Activated CD4-positive, alpha-beta memory T cell treated with anti-CD3 and anti-CD28 coated beads, Interleukin-2, amount 10 ng/mL, durations not matched to agents 7 days and 5 days (primary cell): ENCODE measurements at regions not wholly inside any gene's neighbourhood (a gene's known extent, or its start where the extent isn't known, plus 50 kb on each side); places are given as distances from the start of the nearest gene placed in this dataset.

ENCODE experiments used
- CTCF ChIA-PET: fragments of 350-600 bp; sonication (Branson Sonifier 250); formaldehyde crosslinking; loops from one replicate; lab custom pipeline; 2021; ENCODE audit warnings: antibody characterized with exemption, inconsistent platforms; lab: Charles Lee
- POLR2A ChIA-PET: fragments of 350-600 bp; sonication (Branson Sonifier 250); formaldehyde crosslinking; loops from one replicate; lab custom pipeline; 2021; ENCODE audit warnings: antibody characterized with exemption; lab: Charles Lee
- DNase-seq: peaks from one replicate; pipeline ENCODE4 v3.0.0-alpha.2; 2020
- H3K27ac Mint-ChIP-seq: one replicate; pipeline ENCODE4 v1.8.0; 2021; ENCODE audit warnings: mild to moderate bottlenecking, mixed read lengths
- H3K27me3 Mint-ChIP-seq: one replicate; pipeline ENCODE4 v1.8.0; 2021; ENCODE audit warnings: mixed read lengths
- H3K36me3 Mint-ChIP-seq: one replicate; pipeline ENCODE4 v1.8.0; 2021; ENCODE audit warnings: low read depth, mixed read lengths
- H3K4me1 Mint-ChIP-seq: one replicate; pipeline ENCODE4 v1.8.0; 2021; ENCODE audit warnings: mixed read lengths
- H3K4me3 Mint-ChIP-seq: one replicate; pipeline ENCODE4 v1.8.0; 2021; ENCODE audit warnings: mild to moderate bottlenecking, mixed read lengths
- H3K9me3 Mint-ChIP-seq: one replicate; pipeline ENCODE4 v1.8.0; 2021; ENCODE audit warnings: mixed read lengths

DNA sequence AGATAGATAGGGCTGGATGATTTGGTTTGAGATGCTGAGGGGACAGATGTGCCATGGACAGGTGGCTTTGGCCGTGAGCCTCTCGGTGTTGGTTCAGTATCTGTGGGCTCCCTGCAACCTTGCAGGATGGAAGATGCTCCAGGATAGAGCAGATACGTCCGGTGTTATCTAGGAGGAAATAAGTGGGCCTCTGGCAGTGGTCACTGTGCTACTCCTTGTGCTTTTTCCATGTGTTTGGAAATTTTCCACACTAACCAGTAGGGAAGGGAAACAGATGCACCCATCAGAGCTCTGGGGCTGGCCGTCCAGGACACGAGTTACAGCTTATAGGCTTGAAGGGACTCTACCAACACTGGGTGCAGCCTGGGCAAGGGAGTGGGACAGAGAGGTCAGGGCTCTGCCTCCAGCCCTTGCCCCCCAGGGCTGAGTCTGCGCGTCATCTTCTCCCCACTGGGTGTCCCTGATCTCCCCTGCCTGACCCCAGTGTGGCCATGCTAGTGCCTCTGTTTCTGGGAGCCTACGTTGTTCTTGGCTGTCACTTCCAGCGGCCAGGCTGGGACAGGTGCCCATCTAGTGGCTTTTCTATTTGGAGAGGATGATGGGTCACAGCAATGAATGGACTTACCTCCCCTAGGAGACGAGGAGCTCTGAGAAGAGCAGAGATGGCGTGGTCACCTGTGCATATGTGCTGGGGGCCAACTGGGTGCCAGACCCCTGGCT lies 166.9 kb downstream of the SEC14L1 start:
- POLR2A ChIA-PET = interaction anchor here (1.0 kb wide), 1 partner anchor 10 kb away, joined by 3 read pairs; no protein-coding TSS in a partner anchor
- no peak overlapping the region for H3K27ac Mint-ChIP-seq
- CTCF ChIA-PET = no interaction called here

GRCh38 chr17:77308861-77309726 lies 168.3 kb downstream of the SEC14L1 start:
- Mint-ChIP-seq H3K4me3 (no peak overlapping the region), H3K36me3 (no peaks in the 10 kb centered on the region), H3K27me3 (no peaks in the 10 kb centered on the region), H3K4me1 (no peaks in the 10 kb centered on the region), H3K27ac (no peak overlapping the region), H3K9me3 (no peaks in the 10 kb centered on the region)
- CTCF ChIA-PET = interaction anchor here (1.3 kb wide), 1 partner anchor 222 kb away, joined by 3 read pairs; no protein-coding TSS in a partner anchor
- POLR2A ChIA-PET = interaction anchor here (1.0 kb wide), 1 partner anchor 11 kb away, joined by 3 read pairs; no protein-coding TSS in a partner anchor
- no peak for DNase-seq

More for the DNA sequence above, 166.9 kb downstream of the SEC14L1 start:
- no peak for DNase-seq
- Mint-ChIP-seq H3K4me1 (no peaks in the 10 kb centered on the region), H3K9me3 (no peaks in the 10 kb centered on the region), H3K36me3 (no peaks in the 10 kb centered on the region), H3K4me3 (no peak overlapping the region), H3K27me3 (no peaks in the 10 kb centered on the region)

- Mint-ChIP-seq H3K4me1 (no peaks in the 10 kb centered on the region), H3K27ac (no peak overlapping the region), H3K4me3 (no peak overlapping the region), H3K27me3 (no peaks in the 10 kb centered on the region), H3K9me3 (no peaks in the 10 kb centered on the region), H3K36me3 (no peaks in the 10 kb centered on the region)
- DNase-seq = no peak
- ChIA-PET POLR2A (no interaction called here), CTCF (no interaction called here)
Observed at GRCh38 chr17:77310336-77310735, 169.6 kb downstream of the SEC14L1 start.

GRCh38 chr17:77311371-77311981 lies 170.7 kb downstream of the SEC14L1 start:
- Mint-ChIP-seq H3K27ac (no peak overlapping the region), H3K4me3 (no peak overlapping the region), H3K9me3 (no peaks in the 10 kb centered on the region), H3K36me3 (no peaks in the 10 kb centered on the region), H3K4me1 (peaks cover 2% of the 10 kb centered on the region), H3K27me3 (no peaks in the 10 kb centered on the region)
- no peak for DNase-seq
- ChIA-PET POLR2A (no interaction called here), CTCF (no interaction called here)

DNA sequence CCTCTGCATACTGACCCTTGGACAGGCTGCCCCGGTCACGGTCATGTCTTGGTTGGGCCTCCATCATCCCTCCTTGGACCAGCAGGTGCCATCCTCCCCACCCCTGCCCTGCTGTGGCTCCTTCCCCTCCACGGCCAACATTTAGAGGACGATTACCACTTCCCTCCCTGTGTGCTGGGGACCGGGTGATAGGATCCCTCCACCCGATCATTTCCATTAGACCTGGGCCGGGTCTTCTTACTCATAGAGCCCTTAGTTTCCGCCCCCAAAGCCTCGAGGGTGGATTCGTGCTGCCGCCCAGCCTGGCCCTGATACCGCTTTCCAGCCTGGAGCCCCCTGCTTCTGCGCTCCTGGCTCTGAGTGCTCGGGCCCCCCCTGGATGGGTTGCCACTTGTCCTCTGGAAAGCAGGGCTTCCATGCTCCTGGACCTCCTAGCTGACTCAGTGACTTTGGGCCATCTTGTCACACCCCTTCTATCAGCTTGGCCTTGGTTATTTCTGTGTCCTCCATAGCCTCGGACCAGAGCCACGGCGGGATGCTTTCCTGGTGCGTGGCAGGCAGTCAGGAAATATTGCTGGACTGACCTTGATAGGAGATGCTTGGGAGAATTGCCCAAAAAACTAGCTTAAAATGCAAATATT lies 171.4 kb downstream of the SEC14L1 start:
- no peak for DNase-seq
- no peak overlapping the region for H3K4me3 Mint-ChIP-seq
- H3K9me3 Mint-ChIP-seq = no peaks in the 10 kb centered on the region
- ChIA-PET CTCF (no interaction called here), POLR2A (no interaction called here)
- H3K27ac Mint-ChIP-seq = no peak overlapping the region
- no peaks in the 10 kb centered on the region for H3K36me3 Mint-ChIP-seq
- H3K4me1 Mint-ChIP-seq = peaks cover 2% of the 10 kb centered on the region
- no peaks in the 10 kb centered on the region for H3K27me3 Mint-ChIP-seq

DNA sequence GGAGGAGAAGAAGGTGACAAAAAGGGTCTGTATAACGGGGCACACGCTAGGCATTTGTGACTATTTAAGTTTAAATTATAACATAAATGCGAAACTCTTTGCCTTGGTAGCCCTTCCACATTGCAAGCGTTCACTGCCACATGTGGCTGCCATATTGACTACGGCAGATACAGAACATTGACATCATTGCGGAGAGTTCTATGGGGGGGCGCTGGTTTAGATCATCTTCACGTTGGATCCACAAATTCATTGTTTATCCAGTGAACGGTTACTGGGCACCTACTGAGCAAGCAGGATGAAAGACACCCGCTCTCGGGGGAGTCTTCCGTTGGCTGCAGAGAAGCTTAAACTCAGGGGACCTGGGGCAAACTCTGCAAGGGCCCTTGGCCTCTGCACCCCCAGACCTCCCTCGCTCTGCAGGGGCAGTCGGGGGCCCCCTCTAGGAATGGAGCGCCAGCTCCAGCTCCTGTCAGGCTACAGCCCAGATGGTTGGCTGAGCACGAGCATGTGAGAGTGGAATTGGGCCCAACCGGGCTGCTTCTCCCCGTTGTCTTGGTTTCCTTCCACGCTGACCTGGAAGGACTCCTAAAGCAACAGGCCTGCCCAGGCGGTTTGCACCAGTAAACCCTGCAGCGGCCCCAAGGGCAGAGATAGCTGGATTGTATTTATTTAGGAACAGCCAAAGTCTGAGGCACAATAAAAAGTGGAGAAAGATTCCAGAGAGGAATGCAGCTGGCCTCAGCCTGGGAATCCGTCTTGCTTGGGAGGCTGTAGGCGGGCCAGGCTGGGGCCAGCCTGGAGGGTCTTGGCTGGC lies 172.2 kb downstream of the SEC14L1 start:
- ChIA-PET CTCF (interaction anchor here (0.6 to 0.7 kb wide), 2 partner anchors 13 to 76 kb away, joined by 3 read pairs; no protein-coding TSS in a partner anchor), POLR2A (no interaction called here)
- no peak for DNase-seq
- H3K4me1 Mint-ChIP-seq = peaks cover 2% of the 10 kb centered on the region
- no peaks in the 10 kb centered on the region for H3K9me3 Mint-ChIP-seq
- H3K36me3 Mint-ChIP-seq = no peaks in the 10 kb centered on the region
- no peak overlapping the region for H3K4me3 Mint-ChIP-seq
- H3K27ac Mint-ChIP-seq = no peak overlapping the region
- H3K27me3 Mint-ChIP-seq = no peaks in the 10 kb centered on the region

- H3K27ac Mint-ChIP-seq = no peak overlapping the region
- ChIA-PET POLR2A (no interaction called here), CTCF (interaction anchor here (0.7 kb wide), 1 partner anchor 14 kb away, joined by 3 read pairs; no protein-coding TSS in a partner anchor)
Observed at GRCh38 chr17:77313831-77314230, 173.1 kb downstream of the SEC14L1 start.

DNA sequence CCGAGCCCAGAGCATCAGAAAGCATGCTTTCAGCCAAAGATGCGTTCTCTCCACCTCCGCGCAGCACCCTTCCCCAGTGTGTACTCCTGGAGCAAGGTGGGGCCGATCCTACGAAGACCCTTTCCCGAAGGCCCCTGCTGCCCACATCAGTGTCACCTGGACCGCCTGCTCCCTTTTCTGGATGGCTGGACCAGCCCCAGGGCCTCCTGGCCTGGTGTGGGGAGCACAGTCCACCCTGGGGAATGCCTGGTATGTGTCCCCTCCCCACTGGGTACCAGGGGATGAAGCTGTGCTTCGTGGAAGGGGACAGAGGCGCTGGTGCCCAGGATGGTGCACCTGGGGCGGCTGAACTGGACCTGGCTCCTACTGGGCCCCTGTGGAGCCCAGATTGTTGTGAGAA lies 173.8 kb downstream of the SEC14L1 start:
- H3K27me3 Mint-ChIP-seq = no peaks in the 10 kb centered on the region
- H3K36me3 Mint-ChIP-seq = no peaks in the 10 kb centered on the region
- no peak overlapping the region for H3K4me3 Mint-ChIP-seq
- H3K4me1 Mint-ChIP-seq = peaks cover 11% of the 10 kb centered on the region
- POLR2A ChIA-PET = no interaction called here
- H3K27ac Mint-ChIP-seq = no peak overlapping the region
- CTCF ChIA-PET = no interaction called here
- DNase-seq = no peak
- H3K9me3 Mint-ChIP-seq = no peaks in the 10 kb centered on the region

More at GRCh38 chr17:77313831-77314230, 173.1 kb downstream of the SEC14L1 start:
- Mint-ChIP-seq H3K4me3 (no peak overlapping the region), H3K9me3 (no peaks in the 10 kb centered on the region), H3K36me3 (no peaks in the 10 kb centered on the region), H3K4me1 (peaks cover 3% of the 10 kb centered on the region), H3K27me3 (no peaks in the 10 kb centered on the region)
- no peak for DNase-seq

DNA sequence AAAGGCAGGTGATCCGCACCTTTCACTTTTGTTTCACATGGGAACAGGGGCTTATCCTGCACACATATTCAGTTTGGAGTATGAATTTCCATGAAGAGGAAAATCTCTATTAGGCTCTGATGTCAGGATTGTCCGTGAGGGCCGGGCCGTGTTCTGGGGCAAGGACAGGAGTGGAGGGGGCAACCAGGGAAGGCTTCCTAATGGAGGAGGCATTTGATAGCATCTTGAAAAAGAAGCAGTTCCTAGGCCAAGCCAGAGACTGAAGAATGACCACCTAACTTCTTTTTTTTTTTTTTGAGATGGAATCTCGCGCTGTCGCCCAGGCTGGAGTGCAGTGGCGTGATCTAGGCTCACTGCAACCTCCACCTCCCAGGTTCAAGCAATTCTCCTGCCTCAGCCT lies 174.2 kb downstream of the SEC14L1 start:
- Mint-ChIP-seq H3K36me3 (no peaks in the 10 kb centered on the region), H3K4me1 (peaks cover 14% of the 10 kb centered on the region), H3K27ac (no peak overlapping the region), H3K27me3 (no peaks in the 10 kb centered on the region), H3K9me3 (no peaks in the 10 kb centered on the region), H3K4me3 (no peak overlapping the region)
- no peak for DNase-seq
- POLR2A ChIA-PET = no interaction called here
- CTCF ChIA-PET = no interaction called here

GRCh38 chr17:77315551-77316190 lies 174.9 kb downstream of the SEC14L1 start:
- Mint-ChIP-seq H3K4me1 (peaks cover 20% of the 10 kb centered on the region), H3K27me3 (no peaks in the 10 kb centered on the region), H3K9me3 (no peaks in the 10 kb centered on the region), H3K27ac (no peak overlapping the region), H3K36me3 (no peaks in the 10 kb centered on the region), H3K4me3 (no peak overlapping the region)
- ChIA-PET CTCF (no interaction called here), POLR2A (no interaction called here)
- no peak for DNase-seq

DNA sequence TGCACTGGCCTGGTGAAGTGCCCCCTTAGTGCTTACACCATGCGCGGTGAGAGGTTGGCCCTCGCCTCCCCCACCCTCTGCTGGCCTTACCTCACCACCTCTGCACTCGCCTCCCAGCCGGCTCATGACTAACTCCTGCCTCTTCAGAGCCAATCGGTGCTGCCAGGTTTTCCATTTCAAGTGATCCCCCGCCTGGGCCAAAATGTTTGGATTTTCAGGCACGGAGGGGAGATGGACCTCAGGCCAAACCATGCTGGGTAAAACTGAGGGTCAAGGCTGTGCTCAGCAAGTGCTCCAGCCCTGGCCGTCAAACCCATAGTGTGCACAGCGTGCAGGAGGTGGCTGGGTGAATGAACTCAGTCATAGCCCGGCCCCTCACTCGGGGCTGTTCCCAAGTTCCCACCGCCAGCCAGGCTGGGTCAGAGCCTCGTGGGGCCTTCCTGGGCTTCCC lies 175.4 kb downstream of the SEC14L1 start:
- no peak for DNase-seq
- Mint-ChIP-seq H3K9me3 (no peaks in the 10 kb centered on the region), H3K36me3 (no peaks in the 10 kb centered on the region), H3K4me3 (no peak overlapping the region), H3K27ac (no peak overlapping the region), H3K27me3 (no peaks in the 10 kb centered on the region), H3K4me1 (peaks cover 23% of the 10 kb centered on the region)
- ChIA-PET CTCF (interaction anchor here (1.6 kb wide), 1 partner anchor 84 kb away, joined by 6 read pairs; no protein-coding TSS in a partner anchor), POLR2A (no interaction called here)
